ENCODE measurements at regions not wholly inside any gene's neighbourhood (a gene's known extent, or its start where the extent isn't known, plus 50 kb on each side); places are given as distances from the start of the nearest gene placed in this dataset.

DNA sequence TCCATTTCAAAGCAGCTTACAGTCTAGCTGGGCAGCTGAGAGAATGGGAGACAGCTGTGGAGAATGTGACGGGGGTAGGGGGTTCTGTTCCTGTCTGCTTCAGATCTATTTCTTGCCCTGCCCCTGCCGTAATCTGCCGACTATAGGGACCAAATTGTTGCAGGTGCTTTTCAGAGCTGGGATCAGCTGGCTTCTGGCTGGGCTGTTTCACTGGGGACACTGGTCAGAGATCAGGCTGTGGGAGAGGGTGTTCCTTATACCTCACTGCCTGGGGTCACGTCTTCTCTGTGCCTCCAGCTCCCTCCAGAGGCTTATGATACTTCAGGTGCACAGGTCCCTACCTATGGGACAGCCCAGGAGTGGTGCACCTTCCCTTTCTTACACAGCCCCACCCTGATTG is 514.9 kb upstream of the GOT2 start:
- in situ Hi-C loops (cut with HindIII; ENCODE audit: extremely low pct_ligation_motif_present, low pct_unique_long_range_greater_than_20kb), result no loop called here
- no peak overlapping the region for H3K27ac ChIP-seq (ENCODE audit: extremely low read length, insufficient read depth, low read length)
- FAIRE-seq, result no peak
- peak; percentile 90 for ATAC-seq
- H3K36me3 ChIP-seq (replicated peaks in 1 of 2; ENCODE audit: control insufficient read depth in 1 of 2, insufficient read depth in 2 of 2, low read length in 2 of 2), result no peaks in the 10 kb centered on the region
- H3K9ac ChIP-seq (ENCODE audit: insufficient read depth, low read depth, low read length), result no peak overlapping the region
- POLR2A ChIA-PET, result no interaction called here
- no peak overlapping the region for H3K4me3 ChIP-seq (replicated peaks in 1 of 3; ENCODE audit: insufficient read depth in 1 of 3, low read depth in 2 of 3, low read length in 3 of 3)
- CTCF ChIA-PET (ENCODE audit: low intra/inter-chr PET ratio, low total read pairs), result interaction anchor here (0.7 kb wide), 1 partner anchor 405 kb away, joined by 3 read pairs; no protein-coding TSS in a partner anchor
- no peaks in the 10 kb centered on the region for H3K27me3 ChIP-seq (ENCODE audit: control insufficient read depth in 1 of 2, insufficient read depth in 2 of 2, low read length in 2 of 2)
- no peaks in the 10 kb centered on the region for H4K20me1 ChIP-seq (ENCODE audit: insufficient read depth, low read length)
- no peak overlapping the region for H2AFZ ChIP-seq (ENCODE audit: low read length)
- no peaks in the 10 kb centered on the region for H3K79me2 ChIP-seq (ENCODE audit: insufficient read depth, low read length)
- H3K4me1 ChIP-seq (ENCODE audit: insufficient read depth, low read length), result no peaks in the 10 kb centered on the region
- peak; percentile 10 for DNase-seq (ENCODE audit: low spot score)
- 3% methylated on average over 3 of the region's 4 CpGs for WGBS (ENCODE audit: low lambda C conversion rate)
- TF ChIP-seq AGO2 (optimal IDR thresholded peaks at IDR 0.05; ENCODE audit: low read depth, low read length) (no peak), STAG1 (CRISPR knock-in tag; IDR thresholded peaks at IDR 0.05) (peak; percentile 62), ZEB1 (IDR thresholded peaks at IDR 0.05; ENCODE audit: insufficient replicate concordance, low read depth) (no peak), KDM3A (CRISPR knock-in tag; IDR thresholded peaks at IDR 0.05; ENCODE audit: low read depth) (no peak), ZNF275 (CRISPR knock-in tag; IDR thresholded peaks at IDR 0.05; ENCODE audit: borderline replicate concordance) (no peak), SMC3 (IDR thresholded peaks at IDR 0.05; ENCODE audit: low read length) (peak; percentile 8; the same call in 1 of the 2 replicates), GZF1 (CRISPR knock-in tag; IDR thresholded peaks at IDR 0.05) (0 out of 2 replicates have a peak, but pooled peaks have one; percentile 57), TBX3 (IDR thresholded peaks at IDR 0.05; ENCODE audit: borderline replicate concordance) (no peak), AKAP8 (CRISPR knock-in tag; IDR thresholded peaks at IDR 0.05) (no peak), ZNF367 (CRISPR knock-in tag; IDR thresholded peaks at IDR 0.05; ENCODE audit: borderline replicate concordance) (no peak), POLR2G (IDR thresholded peaks at IDR 0.05; ENCODE audit: low read depth, low read length) (no peak), MXI1 (IDR thresholded peaks at IDR 0.05; ENCODE audit: borderline replicate concordance, low read depth, low read length) (no peak), SMAD3 (CRISPR knock-in tag; IDR thresholded peaks at IDR 0.05) (no peak)
- TF ChIP-seq, protein P1, sequence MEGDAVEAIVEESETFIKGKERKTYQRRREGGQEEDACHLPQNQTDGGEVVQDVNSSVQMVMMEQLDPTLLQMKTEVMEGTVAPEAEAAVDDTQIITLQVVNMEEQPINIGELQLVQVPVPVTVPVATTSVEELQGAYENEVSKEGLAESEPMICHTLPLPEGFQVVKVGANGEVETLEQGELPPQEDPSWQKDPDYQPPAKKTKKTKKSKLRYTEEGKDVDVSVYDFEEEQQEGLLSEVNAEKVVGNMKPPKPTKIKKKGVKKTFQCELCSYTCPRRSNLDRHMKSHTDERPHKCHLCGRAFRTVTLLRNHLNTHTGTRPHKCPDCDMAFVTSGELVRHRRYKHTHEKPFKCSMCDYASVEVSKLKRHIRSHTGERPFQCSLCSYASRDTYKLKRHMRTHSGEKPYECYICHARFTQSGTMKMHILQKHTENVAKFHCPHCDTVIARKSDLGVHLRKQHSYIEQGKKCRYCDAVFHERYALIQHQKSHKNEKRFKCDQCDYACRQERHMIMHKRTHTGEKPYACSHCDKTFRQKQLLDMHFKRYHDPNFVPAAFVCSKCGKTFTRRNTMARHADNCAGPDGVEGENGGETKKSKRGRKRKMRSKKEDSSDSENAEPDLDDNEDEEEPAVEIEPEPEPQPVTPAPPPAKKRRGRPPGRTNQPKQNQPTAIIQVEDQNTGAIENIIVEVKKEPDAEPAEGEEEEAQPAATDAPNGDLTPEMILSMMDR (CRISPR knock-in tag; IDR thresholded peaks at IDR 0.05), result peak; percentile 48
- no peaks in the 10 kb centered on the region for H3K9me3 ChIP-seq (ENCODE audit: low read length)
- BruUV-seq (replicated peaks), result no TSS peak
- no peak overlapping the region for H3K4me2 ChIP-seq (ENCODE audit: low read depth, low read length)
- intact Hi-C loops (cut with micrococcal nuclease; ENCODE audit: unreplicated experiment), result loop anchor here (1.0 to 10.0 kb wide), 2 partner anchors 57 to 404 kb away; no protein-coding TSS in a partner anchor

Data from HepG2 (cell line).